Breast epithelium (tissue), 4 donors: ENCODE measurements at regions not wholly inside any gene's neighbourhood (a gene's known extent, or its start where the extent isn't known, plus 50 kb on each side); places are given as distances from the start of the nearest gene placed in this dataset.

ENCODE experiments used
- DNase-seq, 2 donors: peaks; one replicate each; pipeline ENCODE4 v3.0.0-alpha.2; 2019; ENCODE audit warnings: low spot score in 2 of 2
- H3K27ac ChIP-seq, 2 donors: fragments of 200-600 bp; sonication (generic) in 1 of 2; one replicate each; pipeline ENCODE4 v1.5.1; 2016 to 2019; ENCODE audit warnings: mild to moderate bottlenecking in 1 of 2
- H3K27me3 ChIP-seq, 2 donors: fragments of 200-600 bp; sonication (generic) in 1 of 2; one replicate each; pipeline versions ENCODE4 v1.5.1 to v1.6.0; 2017 to 2019; ENCODE audit warnings: control low read depth in 1 of 2, mild to moderate bottlenecking in 1 of 2
- H3K36me3 ChIP-seq: fragments of 200-600 bp; one replicate; pipeline ENCODE4 v1.5.1; 2019
- H3K4me1 ChIP-seq, 2 donors: fragments of 200-600 bp; sonication (generic); one replicate each; pipeline ENCODE4 v1.5.1; 2016 to 2019; ENCODE audit warnings: control low read depth in 1 of 2
- H3K4me3 ChIP-seq, 3 donors: fragments of 200-600 bp; sonication (generic); 1 replicate in 2 of 3; 2 replicates in 1 of 3; pipeline ENCODE4 v1.5.1; 2016 to 2019; ENCODE audit warnings: mild to moderate bottlenecking in 3 of 3, moderate library complexity in 2 of 3
- H3K9me3 ChIP-seq, 2 donors: fragments of 200-600 bp; sonication (generic) in 1 of 2; one replicate each; pipeline ENCODE4 v1.5.1; 2016 to 2019; ENCODE audit warnings: control low read depth in 1 of 2
- CTCF ChIP-seq, 3 donors: fragments of 450-650 bp; IDR thresholded peaks; one replicate each; pipeline ENCODE4 v1.5.1; 2016 to 2017; ENCODE audit warnings: antibody characterized with exemption in 3 of 3, mild to moderate bottlenecking in 3 of 3, moderate library complexity in 3 of 3
- POLR2A ChIP-seq: fragments of 450-650 bp; IDR thresholded peaks from one replicate; pipeline ENCODE4 v1.6.1; 2016; ENCODE audit warnings: antibody characterized with exemption, mild to moderate bottlenecking, moderate library complexity
- POLR2AphosphoS5 ChIP-seq, 3 donors: sonication (generic); formaldehyde crosslinking; IDR thresholded peaks; one replicate each; pipeline ENCODE4 v1.6.1; 2017; ENCODE audit warnings: antibody characterized with exemption in 3 of 3
- intact Hi-C: fragments of 100-400 bp; cut with DNase I; formaldehyde crosslinking; loops from one replicate; pipeline ENCODE4 v1.15.1; 2023; ENCODE audit warnings: low total_unique reads

GRCh38 chr3:118059096-118059495, 975.5 kb downstream of the IGSF11 start:
- H3K4me1 ChIP-seq = no peaks in the 10 kb centered on the region
- no peaks in the 10 kb centered on the region for H3K27me3 ChIP-seq
- no peaks in the 10 kb centered on the region for H3K36me3 ChIP-seq
- H3K9me3 ChIP-seq = peaks cover 0 to under 1% of the 10 kb centered on the region in 2 donors
- no peak for TF ChIP-seq POLR2A
- no peak for TF ChIP-seq CTCF (IDR thresholded peaks at IDR 0.05)
- TF ChIP-seq POLR2AphosphoS5 (IDR thresholded peaks at IDR 0.05) = no peak
- H3K27ac ChIP-seq = no peak overlapping the region
- H3K4me3 ChIP-seq = no peak overlapping the region
- intact Hi-C loops = no loop called here
- DNase-seq = no peak

- Histone ChIP-seq H3K27me3 (no peaks in the 10 kb centered on the region), H3K4me1 (no peaks in the 10 kb centered on the region), H3K27ac (no peak overlapping the region), H3K9me3 (peaks cover 0 to 8% of the 10 kb centered on the region in 2 donors), H3K4me3 (no peak overlapping the region), H3K36me3 (no peaks in the 10 kb centered on the region)
- intact Hi-C loops = no loop called here
- no peak for DNase-seq
- TF ChIP-seq POLR2A = no peak
- TF ChIP-seq CTCF (IDR thresholded peaks at IDR 0.05) = no peak
- TF ChIP-seq POLR2AphosphoS5 (IDR thresholded peaks at IDR 0.05) = no peak
These were observed 967.2 kb downstream of the IGSF11 start for GRCh38 chr3:118067439-118067838.

- Histone ChIP-seq H3K4me3 (no peak overlapping the region), H3K27me3 (no peaks in the 10 kb centered on the region), H3K4me1 (no peaks in the 10 kb centered on the region), H3K9me3 (peaks cover 4 to 18% of the 10 kb centered on the region in 2 donors), H3K27ac (no peak overlapping the region), H3K36me3 (no peaks in the 10 kb centered on the region)
- TF ChIP-seq POLR2AphosphoS5 (IDR thresholded peaks at IDR 0.05) = no peak
- TF ChIP-seq POLR2A = no peak
- TF ChIP-seq CTCF (IDR thresholded peaks at IDR 0.05) = no peak
- DNase-seq = no peak
- intact Hi-C loops = loop anchor here (5.0 kb wide), 1 partner anchor 631 kb away; no protein-coding TSS in a partner anchor
These were observed 958.8 kb downstream of the IGSF11 start for GRCh38 chr3:118075873-118076272.

GRCh38 chr3:118077332-118077731, 957.3 kb downstream of the IGSF11 start:
- intact Hi-C loops = loop anchor here (5.0 kb wide), 1 partner anchor 630 kb away; no protein-coding TSS in a partner anchor
- peaks cover 4 to 18% of the 10 kb centered on the region in 2 donors for H3K9me3 ChIP-seq
- no peak for TF ChIP-seq POLR2AphosphoS5 (IDR thresholded peaks at IDR 0.05)
- no peak for TF ChIP-seq POLR2A
- no peak for TF ChIP-seq CTCF (IDR thresholded peaks at IDR 0.05)
- H3K27me3 ChIP-seq = no peaks in the 10 kb centered on the region
- no peaks in the 10 kb centered on the region for H3K4me1 ChIP-seq
- H3K36me3 ChIP-seq = no peaks in the 10 kb centered on the region
- DNase-seq = no peak
- no peak overlapping the region for H3K4me3 ChIP-seq
- H3K27ac ChIP-seq = no peak overlapping the region

- Histone ChIP-seq H3K36me3 (no peaks in the 10 kb centered on the region), H3K27me3 (no peaks in the 10 kb centered on the region), H3K4me1 (no peaks in the 10 kb centered on the region), H3K27ac (no peak overlapping the region), H3K4me3 (no peak overlapping the region), H3K9me3 (no peaks in the 10 kb centered on the region)
- no peak for DNase-seq
- intact Hi-C loops = no loop called here
- TF ChIP-seq CTCF (IDR thresholded peaks at IDR 0.05) (no peak), POLR2A (no peak)
These were observed 953.8 kb downstream of the IGSF11 start for GRCh38 chr3:118080889-118081288.
